Immature natural killer cell (primary cell): ENCODE measurements at regions not wholly inside any gene's neighbourhood (a gene's known extent, or its start where the extent isn't known, plus 50 kb on each side); places are given as distances from the start of the nearest gene placed in this dataset.

ENCODE experiments used
- DNase-seq, 3 donors: peaks; one replicate each; pipeline ENCODE4 v3.0.0; 2022; ENCODE audit warnings: mixed read lengths in 1 of 3
- H3K27ac Mint-ChIP-seq, 6 donors: one replicate each; pipeline ENCODE4 v1.8.0; 2020; ENCODE audit warnings: mixed read lengths in 6 of 6, mild to moderate bottlenecking in 5 of 6, inconsistent platforms in 4 of 6, moderate library complexity in 3 of 6
- H3K27me3 Mint-ChIP-seq, 3 donors: one replicate each; pipeline ENCODE4 v1.8.0; 2020 to 2021; ENCODE audit warnings: low read depth in 3 of 3, mild to moderate bottlenecking in 3 of 3, mixed read lengths in 3 of 3, moderate library complexity in 3 of 3, inconsistent platforms in 1 of 3
- H3K36me3 Mint-ChIP-seq, 3 donors: one replicate each; pipeline ENCODE4 v1.8.0; 2020; ENCODE audit warnings: mixed read lengths in 3 of 3, inconsistent platforms in 2 of 3, mild to moderate bottlenecking in 2 of 3
- H3K4me1 Mint-ChIP-seq, 2 donors: one replicate each; pipeline ENCODE4 v1.8.0; 2020; ENCODE audit warnings: inconsistent platforms in 2 of 2, mild to moderate bottlenecking in 2 of 2, mixed read lengths in 2 of 2, moderate library complexity in 1 of 2
- H3K4me3 Mint-ChIP-seq, 5 donors: one replicate each; pipeline ENCODE4 v1.8.0; 2020; ENCODE audit warnings: mild to moderate bottlenecking in 5 of 5, mixed read lengths in 5 of 5, inconsistent platforms in 3 of 5, moderate library complexity in 3 of 5
- H3K9me3 Mint-ChIP-seq, 6 donors: one replicate each; pipeline ENCODE4 v1.8.0; 2020; ENCODE audit warnings: mild to moderate bottlenecking in 6 of 6, mixed read lengths in 6 of 6, inconsistent platforms in 4 of 6, moderate library complexity in 3 of 6

- Mint-ChIP-seq H3K9me3 (peaks cover 0 to 5% (median 2%) of the 10 kb centered on the region in 6 donors), H3K27ac (no peak overlapping the region), H3K4me1 (peaks cover 17 to 24% of the 10 kb centered on the region in 2 donors), H3K4me3 (no peak overlapping the region), H3K27me3 (peaks cover 2 to 9% (median 5%) of the 10 kb centered on the region in 3 donors), H3K36me3 (no peaks in the 10 kb centered on the region)
- no peak for DNase-seq
Measured at GRCh38 chr3:148092624-148093347, 604.9 kb upstream of the AGTR1 start.

- peaks cover 0 to 6% (median 2%) of the 10 kb centered on the region in 3 donors for H3K27me3 Mint-ChIP-seq
- no peaks in the 10 kb centered on the region for H3K36me3 Mint-ChIP-seq
- no peak for DNase-seq
- H3K4me3 Mint-ChIP-seq, result no peak overlapping the region
- H3K27ac Mint-ChIP-seq, result no peak overlapping the region
- peaks cover 11 to 14% of the 10 kb centered on the region in 2 donors for H3K4me1 Mint-ChIP-seq
- peaks cover 0 to 5% (median 2%) of the 10 kb centered on the region in 6 donors for H3K9me3 Mint-ChIP-seq
Measured at GRCh38 chr3:148093753-148094152, 604.0 kb upstream of the AGTR1 start.

- Mint-ChIP-seq H3K9me3 (peaks cover 0 to 4% (median under 1%) of the 10 kb centered on the region in 6 donors), H3K4me1 (no peaks in the 10 kb centered on the region), H3K27ac (no peak overlapping the region), H3K27me3 (peaks cover 0 to 2% (median 0%) of the 10 kb centered on the region in 3 donors), H3K4me3 (no peak overlapping the region), H3K36me3 (no peaks in the 10 kb centered on the region)
- no peak for DNase-seq
Measured at GRCh38 chr3:148095962-148096361, 601.7 kb upstream of the AGTR1 start.

DNA sequence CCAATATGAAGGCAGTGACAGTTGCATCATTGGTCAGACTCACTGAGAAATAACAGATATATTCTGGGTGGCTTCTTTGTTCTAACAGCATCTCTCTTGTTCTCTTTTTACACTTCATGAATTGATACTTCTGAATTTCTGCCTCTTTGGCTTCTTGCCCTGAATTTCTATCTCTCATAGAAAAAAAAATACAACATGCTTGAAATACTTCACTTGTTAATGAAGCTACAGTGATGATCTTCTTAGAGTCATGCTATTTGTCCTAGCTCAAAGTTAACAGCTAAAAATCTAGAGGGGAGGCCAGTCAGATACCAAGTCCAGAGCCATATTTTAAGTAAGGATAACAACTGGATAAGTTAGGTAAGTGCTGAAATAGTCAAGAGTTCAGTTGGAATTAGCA, 597.2 kb upstream of the AGTR1 start:
- no peak overlapping the region for H3K4me3 Mint-ChIP-seq

DNA sequence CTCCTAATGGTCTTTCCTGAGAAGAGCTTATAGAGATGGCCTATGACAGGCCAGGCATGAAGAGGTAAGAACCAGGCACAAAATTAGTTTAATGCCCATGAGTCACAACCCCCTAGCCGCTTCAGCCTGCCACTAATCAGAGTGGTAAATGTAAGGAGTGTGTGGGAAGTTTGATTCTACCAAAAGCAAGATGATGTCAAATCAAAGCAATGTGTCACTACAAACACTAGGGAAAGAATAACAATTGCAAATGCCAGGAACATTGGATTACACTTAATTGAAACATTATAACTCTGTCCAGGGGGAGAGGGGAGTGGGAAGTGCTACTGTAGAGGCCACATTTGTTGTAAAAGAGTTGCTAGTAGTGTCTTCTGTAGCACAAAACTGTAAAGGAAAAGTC, 596.6 kb upstream of the AGTR1 start:
- Mint-ChIP-seq H3K9me3 (peaks cover 0 to 30% (median 4%) of the 10 kb centered on the region in 6 donors), H3K4me1 (no peaks in the 10 kb centered on the region), H3K27me3 (peaks cover 0 to 2% (median 0%) of the 10 kb centered on the region in 3 donors), H3K4me3 (no peak overlapping the region), H3K27ac (no peak overlapping the region), H3K36me3 (peaks cover 0 to 4% (median 4%) of the 10 kb centered on the region in 3 donors)
- DNase-seq, result no peak

More for the DNA sequence above, 597.2 kb upstream of the AGTR1 start:
- Mint-ChIP-seq H3K9me3 (peaks cover 0 to 28% (median 4%) of the 10 kb centered on the region in 6 donors), H3K27me3 (peaks cover 0 to 2% (median 0%) of the 10 kb centered on the region in 3 donors), H3K36me3 (peaks cover 0 to 4% (median 4%) of the 10 kb centered on the region in 3 donors), H3K4me1 (no peaks in the 10 kb centered on the region), H3K27ac (no peak overlapping the region)
- no peak for DNase-seq

DNA sequence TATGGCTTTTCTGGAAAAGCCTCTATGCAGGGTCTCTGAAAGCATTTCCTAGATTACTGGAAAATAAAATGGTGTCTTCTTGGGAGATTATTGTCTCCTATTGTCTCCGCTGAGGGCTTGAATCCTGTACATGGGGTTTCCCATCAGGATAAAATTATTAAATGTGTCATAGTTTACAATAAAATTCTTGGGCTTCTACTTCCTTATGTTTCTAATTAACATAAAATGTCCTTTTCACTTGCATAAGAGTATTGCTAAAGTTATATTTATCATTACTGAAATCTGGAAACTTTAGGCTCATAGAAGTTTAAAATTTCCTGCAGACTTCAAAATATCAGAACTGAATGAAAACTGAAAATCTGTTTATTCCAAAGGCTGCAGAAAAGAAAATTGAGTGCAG, 595.5 kb upstream of the AGTR1 start:
- Mint-ChIP-seq H3K36me3 (peaks cover 0 to 4% (median 4%) of the 10 kb centered on the region in 3 donors), H3K4me3 (no peak overlapping the region), H3K27ac (no peak overlapping the region), H3K4me1 (no peaks in the 10 kb centered on the region), H3K27me3 (no peaks in the 10 kb centered on the region), H3K9me3 (peaks cover 0 to 27% (median 3%) of the 10 kb centered on the region in 6 donors)
- no peak for DNase-seq

DNA sequence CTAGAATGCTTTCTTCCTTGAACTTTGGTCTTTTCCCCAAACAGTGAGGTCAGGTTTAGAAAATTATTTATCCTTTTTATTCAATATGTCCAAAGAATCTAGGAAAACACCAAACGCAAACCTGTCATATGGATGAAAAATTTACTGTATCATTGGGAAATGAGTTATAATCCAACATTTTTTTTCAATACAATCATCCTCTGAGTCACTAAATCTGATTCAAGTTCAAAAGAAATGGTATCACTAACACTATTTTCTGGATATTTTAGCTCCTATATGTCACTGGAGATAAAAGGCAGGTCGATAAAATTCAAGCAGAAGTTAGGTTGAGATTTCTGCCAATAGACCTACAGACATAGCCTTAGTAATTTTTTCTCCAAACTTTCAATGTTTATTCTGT, 591.6 kb upstream of the AGTR1 start:
- Mint-ChIP-seq H3K9me3 (peaks cover 3 to 30% (median 6%) of the 10 kb centered on the region in 6 donors), H3K4me3 (no peak overlapping the region), H3K4me1 (no peaks in the 10 kb centered on the region), H3K27ac (no peak overlapping the region), H3K27me3 (peaks cover 0 to 3% (median 2%) of the 10 kb centered on the region in 3 donors), H3K36me3 (peaks cover 0 to 4% (median 4%) of the 10 kb centered on the region in 3 donors)
- DNase-seq, result no peak

DNA sequence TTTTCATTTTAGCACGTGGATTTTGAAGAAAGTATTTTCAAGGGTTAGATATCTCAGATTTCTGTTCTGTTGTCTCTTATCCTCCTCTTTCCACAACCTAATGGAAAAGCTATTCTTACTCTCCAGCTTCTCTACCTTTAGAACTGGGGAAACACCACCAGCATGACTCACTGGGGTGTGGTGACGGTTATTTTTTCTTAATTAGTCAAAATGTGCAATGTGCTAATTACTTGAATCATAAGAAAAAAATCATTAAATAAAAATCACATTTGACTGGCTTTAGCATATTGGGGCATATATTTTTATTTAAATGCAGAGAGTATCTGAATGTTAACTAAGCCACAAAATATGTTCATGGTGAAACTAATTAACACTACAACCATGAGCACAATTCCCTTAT, 570.7 kb upstream of the AGTR1 start:
- Mint-ChIP-seq H3K4me3 (no peak overlapping the region), H3K36me3 (no peaks in the 10 kb centered on the region), H3K4me1 (no peaks in the 10 kb centered on the region), H3K27me3 (peaks cover 0 to 2% (median 1%) of the 10 kb centered on the region in 3 donors), H3K9me3 (peaks cover 0 to 13% (median 2%) of the 10 kb centered on the region in 6 donors), H3K27ac (no peak overlapping the region)
- DNase-seq, result no peak

- no peaks in the 10 kb centered on the region for H3K36me3 Mint-ChIP-seq
- no peaks in the 10 kb centered on the region for H3K4me1 Mint-ChIP-seq
- no peak for DNase-seq
- H3K9me3 Mint-ChIP-seq, result peaks cover 0 to 18% (median 7%) of the 10 kb centered on the region in 6 donors
- peaks cover 0 to 2% (median 0%) of the 10 kb centered on the region in 3 donors for H3K27me3 Mint-ChIP-seq
- no peak overlapping the region for H3K4me3 Mint-ChIP-seq
- no peak overlapping the region for H3K27ac Mint-ChIP-seq
Measured at GRCh38 chr3:148128136-148128535, 569.6 kb upstream of the AGTR1 start.

DNA sequence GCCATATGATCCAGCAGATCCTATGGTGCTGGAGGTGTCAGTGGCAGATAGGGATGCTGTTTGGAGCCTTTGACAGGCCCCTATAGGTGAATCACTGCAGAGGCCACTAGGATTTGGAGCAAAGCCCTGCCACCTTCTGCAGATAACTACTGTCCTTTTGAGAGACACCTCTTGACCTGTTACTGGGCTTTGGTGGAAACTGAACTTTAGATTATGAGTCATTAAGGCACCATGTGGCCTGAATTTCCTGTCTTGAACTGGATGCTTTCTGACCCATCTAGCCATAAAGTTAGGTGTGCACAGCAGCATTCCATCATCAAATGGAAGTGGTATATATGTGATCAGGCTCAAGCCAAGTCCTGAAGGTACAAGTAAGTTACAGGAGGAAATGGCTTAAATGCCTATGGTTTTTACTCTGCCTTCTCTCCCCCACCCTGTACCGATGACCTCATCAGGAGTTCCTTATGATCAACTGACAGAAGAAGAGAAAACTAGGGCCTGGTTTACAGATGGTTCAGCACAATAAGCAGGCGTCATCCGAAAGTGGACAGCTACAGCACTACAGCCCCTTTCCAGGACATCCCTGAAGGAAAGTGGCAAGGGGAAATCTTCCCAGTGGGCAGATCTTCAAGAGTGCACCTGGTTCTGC, 565.6 kb upstream of the AGTR1 start:
- Mint-ChIP-seq H3K36me3 (peaks cover 0 to 4% (median 0%) of the 10 kb centered on the region in 3 donors), H3K4me3 (no peak overlapping the region), H3K27ac (no peak overlapping the region), H3K9me3 (peaks cover 0 to 36% (median 7%) of the 10 kb centered on the region in 6 donors), H3K27me3 (peaks cover 0 to 2% (median 0%) of the 10 kb centered on the region in 3 donors), H3K4me1 (no peaks in the 10 kb centered on the region)
- no peak for DNase-seq

DNA sequence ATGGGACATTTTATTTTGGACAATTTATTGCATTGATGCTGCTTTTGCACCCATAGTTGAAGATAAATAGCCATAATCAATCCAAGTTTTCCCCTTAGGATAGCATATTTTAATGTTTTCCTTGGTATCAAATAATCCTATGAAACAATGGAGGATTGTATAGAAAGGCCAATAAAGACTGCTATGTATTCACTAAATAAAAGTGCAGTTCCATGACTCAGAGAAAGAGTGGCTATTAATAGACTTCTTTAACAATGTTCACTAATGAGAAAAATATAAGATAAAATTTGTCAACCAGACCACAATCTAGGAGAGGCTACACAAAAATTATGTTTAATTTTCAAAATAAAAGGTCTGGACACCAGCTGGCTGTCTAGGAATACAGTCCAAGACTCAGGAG, 560.9 kb upstream of the AGTR1 start:
- H3K27ac Mint-ChIP-seq, result no peak overlapping the region
- no peak overlapping the region for H3K4me3 Mint-ChIP-seq
- H3K27me3 Mint-ChIP-seq, result peaks cover 0 to 1% (median 0%) of the 10 kb centered on the region in 3 donors
- H3K4me1 Mint-ChIP-seq, result no peaks in the 10 kb centered on the region
- H3K9me3 Mint-ChIP-seq, result peaks cover 0 to 41% (median 5%) of the 10 kb centered on the region in 6 donors
- DNase-seq, result no peak
- H3K36me3 Mint-ChIP-seq, result peaks cover 0 to 4% (median 0%) of the 10 kb centered on the region in 3 donors

DNA sequence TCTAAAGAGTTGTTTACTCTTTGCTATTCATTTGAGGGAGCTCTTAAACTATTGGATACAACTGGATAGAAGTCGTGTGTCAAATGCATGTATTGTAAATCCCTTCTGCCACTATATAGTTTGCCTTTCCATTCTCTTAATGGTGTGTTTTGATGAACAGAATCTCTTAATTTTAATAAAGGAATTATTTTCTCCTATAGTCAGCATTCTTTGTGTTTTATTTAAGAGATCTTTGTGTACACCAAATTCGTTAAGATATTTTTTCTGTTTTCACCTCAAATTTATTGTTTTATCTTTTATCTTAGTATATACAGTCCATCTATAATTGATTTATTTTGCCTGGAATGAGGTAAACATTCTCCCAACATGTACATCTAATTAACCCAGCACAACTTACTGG, 551.5 kb upstream of the AGTR1 start:
- Mint-ChIP-seq H3K27me3 (peaks cover 0 to 2% (median 2%) of the 10 kb centered on the region in 3 donors), H3K9me3 (peaks cover 2 to 21% (median 6%) of the 10 kb centered on the region in 6 donors), H3K36me3 (no peaks in the 10 kb centered on the region), H3K4me1 (no peaks in the 10 kb centered on the region), H3K4me3 (no peak overlapping the region), H3K27ac (no peak overlapping the region)
- DNase-seq, result no peak

- Mint-ChIP-seq H3K4me3 (no peak overlapping the region), H3K27me3 (peaks cover 0 to 2% (median 0%) of the 10 kb centered on the region in 3 donors), H3K4me1 (no peaks in the 10 kb centered on the region), H3K27ac (no peak overlapping the region), H3K9me3 (peaks cover 2 to 13% (median 6%) of the 10 kb centered on the region in 6 donors), H3K36me3 (no peaks in the 10 kb centered on the region)
- DNase-seq, result no peak
Measured at GRCh38 chr3:148146947-148147826, 550.5 kb upstream of the AGTR1 start.
